ENCODE measurements at regions not wholly inside any gene's neighbourhood (a gene's known extent, or its start where the extent isn't known, plus 50 kb on each side); places are given as distances from the start of the nearest gene placed in this dataset.
"Not testable (repeated sequence)": the region's sequence is repeated elsewhere in the genome, so short reads cannot be mapped to it uniquely, and the experiment has no call there.

- H3K36me3 ChIP-seq (ENCODE audit: control insufficient read depth in 2 of 2, extremely low read depth in 1 of 2, insufficient read depth in 2 of 2, low read length in 2 of 2), result no peaks in the 10 kb centered on the region
- no peak overlapping the region for H2AFZ ChIP-seq (ENCODE audit: low read depth, low read length)
- no peak for TF ChIP-seq MAX (IDR thresholded peaks at IDR 0.05; ENCODE audit: insufficient read depth, insufficient read length)
- no peak for TF ChIP-seq EZH2 (IDR thresholded peaks at IDR 0.05; ENCODE audit: borderline replicate concordance, low read depth, low read length, severe bottlenecking)
- TF ChIP-seq FOS (IDR thresholded peaks at IDR 0.05; ENCODE audit: borderline replicate concordance, insufficient read depth, low read length), result no peak
- no peak for TF ChIP-seq GATA2 (IDR thresholded peaks at IDR 0.05; ENCODE audit: insufficient read depth, insufficient read length, low read depth, low read length)
- no peak for TF ChIP-seq POLR2A (IDR thresholded peaks at IDR 0.05; ENCODE audit: low read depth, low read length)
- no peak for TF ChIP-seq JUN (IDR thresholded peaks at IDR 0.05; ENCODE audit: borderline replicate concordance, insufficient read depth, insufficient read length, low read depth)
- no peak for TF ChIP-seq POLR2AphosphoS5 (IDR thresholded peaks at IDR 0.05; ENCODE audit: insufficient read depth, low read depth, low read length)
- TF ChIP-seq CTCF (IDR thresholded peaks at IDR 0.05; ENCODE audit: extremely low read depth in 1 of 2, insufficient read depth in 1 of 2, low read depth in 1 of 2, low read length in 2 of 2), result no peak
- TF ChIP-seq MYC (IDR thresholded peaks at IDR 0.05; ENCODE audit: low read depth, low read length), result no peak
- no peaks in the 10 kb centered on the region for H3K79me2 ChIP-seq (ENCODE audit: control insufficient read depth, insufficient read depth, low read length)
- H3K27me3 ChIP-seq (ENCODE audit: control insufficient read depth in 2 of 2, insufficient read depth in 2 of 2, low read length in 2 of 2), result no peaks in the 10 kb centered on the region
- intact Hi-C loops (cut with micrococcal nuclease), result no loop called here
- no TSS peak for BruUV-seq (replicated peaks)
- H4K20me1 ChIP-seq (replicated peaks; ENCODE audit: control insufficient read depth, extremely low read depth, insufficient read depth, low read length), result no peaks in the 10 kb centered on the region
- H3K27ac ChIP-seq (ENCODE audit: insufficient read depth, low read depth, low read length), result no peak overlapping the region
- H3K4me2 ChIP-seq (ENCODE audit: insufficient read depth, low read length), result no peak overlapping the region
- FAIRE-seq (peak; percentile 33), DNase-seq (ENCODE audit: low read depth, low spot score) (no peak)
- dilution Hi-C loops (cut with MboI; ENCODE audit: extremely low pct_ligation_motif_present, low sequenced_read_pairs), result no loop called here
- POLR2A ChIA-PET, result no interaction called here
- no peak overlapping the region for H3K4me3 ChIP-seq (replicated peaks in 1 of 3; ENCODE audit: insufficient read depth in 1 of 3, low read depth in 1 of 3, low read length in 3 of 3)
- H3K9ac ChIP-seq (replicated peaks; ENCODE audit: extremely low read depth, insufficient read depth, low read length), result no peak overlapping the region
- no peaks in the 10 kb centered on the region for H3K4me1 ChIP-seq (ENCODE audit: control insufficient read depth, extremely low read depth, insufficient read depth, low read length)
- no peaks in the 10 kb centered on the region for H3K9me1 ChIP-seq (replicated peaks; ENCODE audit: control insufficient read depth, extremely low read depth, insufficient read depth, low read length)
- H3K9me3 ChIP-seq (replicated peaks; ENCODE audit: control insufficient read depth, insufficient read depth, low read length), result no peaks in the 10 kb centered on the region
- CTCF ChIA-PET, result no interaction called here
These were observed 168.1 kb downstream of the VSIG4 start for GRCh38 chrX:65871671-65872311.

- H4K20me1 ChIP-seq (replicated peaks; ENCODE audit: control insufficient read depth, extremely low read depth, insufficient read depth, low read length); CTCF ChIA-PET; intact Hi-C loops (cut with micrococcal nuclease): not testable (repeated sequence)
These were observed 169.3 kb downstream of the VSIG4 start for GRCh38 chrX:65870544-65870943.

More at GRCh38 chrX:65870544-65870943, 169.3 kb downstream of the VSIG4 start:
- H3K36me3 ChIP-seq (ENCODE audit: control insufficient read depth in 2 of 2, extremely low read depth in 1 of 2, insufficient read depth in 2 of 2, low read length in 2 of 2); H3K9me3 ChIP-seq (replicated peaks; ENCODE audit: control insufficient read depth, insufficient read depth, low read length); H3K27me3 ChIP-seq (ENCODE audit: control insufficient read depth in 2 of 2, insufficient read depth in 2 of 2, low read length in 2 of 2); H3K79me2 ChIP-seq (ENCODE audit: control insufficient read depth, insufficient read depth, low read length); dilution Hi-C loops (cut with MboI; ENCODE audit: extremely low pct_ligation_motif_present, low sequenced_read_pairs); H3K4me3 ChIP-seq (replicated peaks in 1 of 3; ENCODE audit: insufficient read depth in 1 of 3, low read depth in 1 of 3, low read length in 3 of 3); H3K4me2 ChIP-seq (ENCODE audit: insufficient read depth, low read length); DNase-seq (ENCODE audit: low read depth, low spot score); POLR2A ChIA-PET; H2AFZ ChIP-seq (ENCODE audit: low read depth, low read length); H3K27ac ChIP-seq (ENCODE audit: insufficient read depth, low read depth, low read length); FAIRE-seq; BruUV-seq (replicated peaks); H3K4me1 ChIP-seq (ENCODE audit: control insufficient read depth, extremely low read depth, insufficient read depth, low read length); H3K9me1 ChIP-seq (replicated peaks; ENCODE audit: control insufficient read depth, extremely low read depth, insufficient read depth, low read length); H3K9ac ChIP-seq (replicated peaks; ENCODE audit: extremely low read depth, insufficient read depth, low read length): not testable (repeated sequence)
